CD4-positive, alpha-beta memory T cell (primary cell): ENCODE measurements at regions not wholly inside any gene's neighbourhood (a gene's known extent, or its start where the extent isn't known, plus 50 kb on each side); places are given as distances from the start of the nearest gene placed in this dataset.

ENCODE experiments used
- CTCF ChIA-PET: fragments of 350-600 bp; sonication (Branson Sonifier 250); formaldehyde crosslinking; loops from one replicate; lab custom pipeline; 2021; ENCODE audit warnings: inconsistent platforms; ENCODE audit not compliant: partially characterized antibody; lab: Charles Lee
- POLR2A ChIA-PET: fragments of 350-600 bp; sonication (Branson Sonifier 250); formaldehyde crosslinking; loops from one replicate; lab custom pipeline; 2021; ENCODE audit not compliant: partially characterized antibody; lab: Charles Lee
- DNase-seq, 5 donors: peaks; one replicate each; pipeline versions ENCODE4 v3.0.0 to v3.0.0-alpha.2; 2020 to 2022; ENCODE audit warnings: mixed read lengths in 1 of 5
- H3K27ac ChIP-seq: one replicate; pipeline ENCODE4 v1.7.0; 2013; ENCODE audit warnings: low read depth, low read length
- H3K27me3 ChIP-seq: 2 replicates; pipeline ENCODE4 v1.7.0; 2013; ENCODE audit warnings: mild to moderate bottlenecking, low read length, moderate library complexity; ENCODE audit not compliant: insufficient read depth
- H3K36me3 ChIP-seq: 2 replicates; pipeline ENCODE4 v1.7.0; 2013; ENCODE audit warnings: mild to moderate bottlenecking, low read length, moderate library complexity; ENCODE audit not compliant: insufficient read depth
- H3K4me1 ChIP-seq: 2 replicates; pipeline ENCODE4 v1.7.0; 2013; ENCODE audit warnings: mild to moderate bottlenecking, low read length, moderate library complexity; ENCODE audit not compliant: insufficient read depth
- H3K4me3 ChIP-seq, 2 donors: one replicate each; pipeline ENCODE4 v1.7.0; 2013; ENCODE audit warnings: low read length in 2 of 2, mild to moderate bottlenecking in 1 of 2
- H3K9me3 ChIP-seq, 2 donors: one replicate each; pipeline ENCODE4 v1.7.0; 2013; ENCODE audit warnings: low read length in 2 of 2, control low read depth in 1 of 2; ENCODE audit not compliant: control insufficient read depth in 1 of 2
- H3K27ac Mint-ChIP-seq, 7 donors: one replicate each; pipeline ENCODE4 v1.8.0; 2020 to 2021; ENCODE audit warnings: mixed read lengths in 7 of 7, mild to moderate bottlenecking in 6 of 7, inconsistent platforms in 3 of 7, moderate library complexity in 3 of 7
- H3K27me3 Mint-ChIP-seq, 2 donors: one replicate each; pipeline ENCODE4 v1.8.0; 2020 to 2021; ENCODE audit warnings: mixed read lengths in 2 of 2
- H3K36me3 Mint-ChIP-seq, 2 donors: one replicate each; pipeline ENCODE4 v1.8.0; 2020 to 2021; ENCODE audit warnings: mixed read lengths in 2 of 2, inconsistent platforms in 1 of 2, mild to moderate bottlenecking in 1 of 2
- H3K4me1 Mint-ChIP-seq, 4 donors: one replicate each; pipeline ENCODE4 v1.8.0; 2020 to 2021; ENCODE audit warnings: mixed read lengths in 4 of 4, mild to moderate bottlenecking in 1 of 4
- H3K4me3 Mint-ChIP-seq, 8 donors: one replicate each; pipeline ENCODE4 v1.8.0; 2020 to 2021; ENCODE audit warnings: mixed read lengths in 8 of 8, mild to moderate bottlenecking in 7 of 8, moderate library complexity in 6 of 8, inconsistent platforms in 3 of 8
- H3K9me3 Mint-ChIP-seq, 8 donors: one replicate each; pipeline ENCODE4 v1.8.0; 2020 to 2021; ENCODE audit warnings: mixed read lengths in 8 of 8, mild to moderate bottlenecking in 5 of 8, inconsistent platforms in 3 of 8, moderate library complexity in 1 of 8
- intact Hi-C: fragments of 100-400 bp; cut with micrococcal nuclease; formaldehyde crosslinking; loops from one replicate; pipeline ENCODE4 v1.15.1; 2023

DNA sequence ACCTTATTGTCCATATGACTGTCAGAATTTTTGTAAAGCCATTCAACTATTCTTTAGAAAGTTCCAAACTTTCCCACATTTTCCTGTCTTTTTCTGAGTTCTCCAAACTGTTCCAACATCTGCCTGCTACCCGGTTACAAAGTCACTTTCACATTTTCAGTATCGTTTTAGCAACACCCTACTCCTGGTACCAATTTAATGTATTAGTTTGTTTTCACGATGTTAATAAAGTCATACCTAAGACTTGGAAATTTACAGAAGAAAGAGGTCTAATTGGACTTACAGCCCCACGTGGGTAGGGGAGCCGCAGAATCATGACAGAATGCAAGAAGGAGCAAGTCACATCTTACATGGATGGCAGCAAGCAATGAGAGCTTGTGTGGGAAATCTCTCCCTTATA is 867.8 kb downstream of the AMY1C start:
- H3K27ac ChIP-seq = no peak overlapping the region
- DNase-seq = no peak
- Mint-ChIP-seq H3K4me1 (no peaks in the 10 kb centered on the region), H3K9me3 (peaks cover 10 to 45% (median 31%) of the 10 kb centered on the region in 8 donors), H3K4me3 (no peak overlapping the region), H3K36me3 (peaks cover 0 to 1% of the 10 kb centered on the region in 2 donors), H3K27me3 (no peaks in the 10 kb centered on the region), H3K27ac (no peak overlapping the region)
- intact Hi-C loops = no loop called here
- H3K9me3 ChIP-seq = peaks cover 0 to 5% of the 10 kb centered on the region in 2 donors
- no peaks in the 10 kb centered on the region for H3K4me1 ChIP-seq
- ChIA-PET CTCF (no interaction called here), POLR2A (no interaction called here)
- H3K27me3 ChIP-seq = no peaks in the 10 kb centered on the region
- H3K4me3 ChIP-seq = no peak overlapping the region
- H3K36me3 ChIP-seq = no peaks in the 10 kb centered on the region

DNA sequence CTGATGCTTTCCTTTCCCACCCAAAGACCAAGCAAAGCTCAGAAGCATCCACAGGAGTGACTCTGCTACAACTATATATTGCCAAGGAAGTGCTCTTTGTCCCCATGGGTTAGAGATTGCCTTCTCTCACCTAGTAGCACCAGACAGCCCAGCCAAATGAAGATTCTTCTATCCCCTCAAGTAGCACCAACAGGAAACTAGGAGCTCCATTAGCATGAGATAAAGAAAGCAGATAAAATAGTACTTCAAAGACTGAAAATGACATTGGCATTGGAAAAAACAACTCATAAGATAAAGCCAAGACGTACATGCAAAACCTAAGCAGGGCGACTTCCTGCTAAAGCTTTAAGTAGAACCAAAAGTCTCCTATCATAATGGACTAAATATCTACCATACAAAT is 871.5 kb downstream of the AMY1C start:
- Mint-ChIP-seq H3K4me1 (no peaks in the 10 kb centered on the region), H3K4me3 (no peak overlapping the region), H3K27ac (no peak overlapping the region), H3K36me3 (peaks cover 0 to 1% of the 10 kb centered on the region in 2 donors), H3K9me3 (peaks cover 3 to 30% (median 25%) of the 10 kb centered on the region in 8 donors), H3K27me3 (no peaks in the 10 kb centered on the region)
- Histone ChIP-seq H3K4me3 (no peak overlapping the region), H3K4me1 (no peaks in the 10 kb centered on the region), H3K9me3 (peaks cover 0 to 5% of the 10 kb centered on the region in 2 donors), H3K27me3 (no peaks in the 10 kb centered on the region), H3K27ac (no peak overlapping the region), H3K36me3 (no peaks in the 10 kb centered on the region)
- DNase-seq = no peak
- intact Hi-C loops = no loop called here
- ChIA-PET POLR2A (no interaction called here), CTCF (no interaction called here)

DNA sequence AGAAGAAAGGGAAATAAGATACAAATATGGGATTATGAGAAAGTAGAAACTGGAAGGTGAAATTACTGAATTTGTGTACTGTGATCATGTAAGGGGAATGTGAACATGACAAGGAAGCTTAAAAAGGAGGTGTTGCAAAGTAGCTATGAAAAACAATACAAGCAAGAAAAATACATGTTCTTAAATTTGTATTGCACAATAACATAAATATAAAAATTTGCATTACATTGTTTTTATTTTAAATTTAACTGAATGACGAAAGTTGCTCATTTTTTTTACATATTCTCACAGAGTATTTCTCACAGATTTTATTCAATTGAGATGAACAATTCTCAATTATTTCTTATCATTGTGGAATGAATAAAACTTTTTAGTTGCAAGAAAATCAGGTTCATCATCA is 874.8 kb downstream of the AMY1C start:
- Mint-ChIP-seq H3K4me3 (no peak overlapping the region), H3K27ac (no peak overlapping the region), H3K36me3 (no peaks in the 10 kb centered on the region), H3K4me1 (no peaks in the 10 kb centered on the region), H3K27me3 (no peaks in the 10 kb centered on the region), H3K9me3 (peaks cover 3 to 21% (median 9%) of the 10 kb centered on the region in 8 donors)
- no peak for DNase-seq
- CTCF ChIA-PET = no interaction called here
- Histone ChIP-seq H3K36me3 (no peaks in the 10 kb centered on the region), H3K4me3 (no peak overlapping the region), H3K27me3 (no peaks in the 10 kb centered on the region), H3K9me3 (peaks cover 0 to under 1% of the 10 kb centered on the region in 2 donors), H3K4me1 (no peaks in the 10 kb centered on the region), H3K27ac (no peak overlapping the region)
- POLR2A ChIA-PET = no interaction called here
- intact Hi-C loops = no loop called here

DNA sequence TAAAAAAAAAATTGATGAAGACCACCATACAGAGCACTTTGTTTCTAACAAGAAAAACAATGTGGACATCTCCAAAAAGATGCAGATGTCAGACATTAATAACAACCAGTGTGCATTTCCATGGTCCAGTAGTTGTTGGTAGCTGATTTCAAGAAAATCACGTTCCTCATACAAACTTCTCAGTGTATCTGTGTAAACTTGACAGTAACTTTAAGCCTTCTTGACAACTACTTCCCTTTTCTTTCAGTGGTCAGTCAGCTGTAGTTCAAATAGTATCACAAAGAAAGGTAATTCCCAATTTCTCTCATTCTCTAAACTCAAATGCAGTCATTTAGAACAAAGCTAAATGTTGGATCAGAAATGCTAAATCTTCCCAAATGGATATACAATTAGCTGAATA is 879.9 kb downstream of the AMY1C start:
- Histone ChIP-seq H3K27me3 (no peaks in the 10 kb centered on the region), H3K4me1 (no peaks in the 10 kb centered on the region), H3K9me3 (peaks cover 0 to 3% of the 10 kb centered on the region in 2 donors), H3K4me3 (no peak overlapping the region), H3K27ac (no peak overlapping the region), H3K36me3 (no peaks in the 10 kb centered on the region)
- H3K4me1 Mint-ChIP-seq = no peaks in the 10 kb centered on the region
- POLR2A ChIA-PET = no interaction called here
- H3K27ac Mint-ChIP-seq = no peak overlapping the region
- no peaks in the 10 kb centered on the region for H3K36me3 Mint-ChIP-seq
- H3K9me3 Mint-ChIP-seq = peaks cover 0 to 14% (median 7%) of the 10 kb centered on the region in 8 donors
- H3K27me3 Mint-ChIP-seq = no peaks in the 10 kb centered on the region
- DNase-seq = no peak
- no peak overlapping the region for H3K4me3 Mint-ChIP-seq
- CTCF ChIA-PET = no interaction called here
- intact Hi-C loops = no loop called here

DNA sequence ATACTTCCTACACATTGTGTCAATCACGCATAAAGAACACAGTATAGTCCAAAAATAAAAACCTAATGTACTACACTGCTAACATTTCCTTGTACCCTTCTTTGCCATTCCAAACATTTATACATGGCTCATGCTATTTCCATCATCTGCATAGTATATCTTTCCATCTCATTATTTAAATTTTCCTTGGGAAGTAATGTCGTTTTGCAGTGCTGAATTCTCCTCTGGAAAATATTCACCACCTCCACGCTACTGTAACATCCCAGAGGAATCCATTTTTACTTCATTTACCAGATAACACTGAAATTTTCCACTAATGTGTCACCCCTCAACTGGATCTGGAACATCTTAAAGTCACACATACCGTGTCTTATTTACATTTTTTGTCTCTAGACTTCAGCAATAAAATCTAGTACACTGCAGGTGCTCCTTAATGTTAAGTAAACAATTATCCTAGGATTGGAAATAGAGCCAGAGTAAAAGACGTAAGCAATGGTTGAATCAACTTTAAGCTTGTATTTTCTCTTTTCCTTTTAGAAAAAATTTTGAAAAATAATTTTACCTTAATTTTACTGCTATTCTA is 881.0 kb downstream of the AMY1C start:
- intact Hi-C loops = no loop called here
- Histone ChIP-seq H3K36me3 (no peaks in the 10 kb centered on the region), H3K27ac (no peak overlapping the region), H3K27me3 (no peaks in the 10 kb centered on the region), H3K4me3 (no peak overlapping the region), H3K9me3 (peaks cover 0 to 3% of the 10 kb centered on the region in 2 donors), H3K4me1 (no peaks in the 10 kb centered on the region)
- Mint-ChIP-seq H3K36me3 (no peaks in the 10 kb centered on the region), H3K27ac (no peak overlapping the region), H3K9me3 (peaks cover 0 to 13% (median 5%) of the 10 kb centered on the region in 8 donors), H3K4me1 (no peaks in the 10 kb centered on the region), H3K4me3 (no peak overlapping the region), H3K27me3 (no peaks in the 10 kb centered on the region)
- CTCF ChIA-PET = no interaction called here
- DNase-seq = no peak
- POLR2A ChIA-PET = no interaction called here

DNA sequence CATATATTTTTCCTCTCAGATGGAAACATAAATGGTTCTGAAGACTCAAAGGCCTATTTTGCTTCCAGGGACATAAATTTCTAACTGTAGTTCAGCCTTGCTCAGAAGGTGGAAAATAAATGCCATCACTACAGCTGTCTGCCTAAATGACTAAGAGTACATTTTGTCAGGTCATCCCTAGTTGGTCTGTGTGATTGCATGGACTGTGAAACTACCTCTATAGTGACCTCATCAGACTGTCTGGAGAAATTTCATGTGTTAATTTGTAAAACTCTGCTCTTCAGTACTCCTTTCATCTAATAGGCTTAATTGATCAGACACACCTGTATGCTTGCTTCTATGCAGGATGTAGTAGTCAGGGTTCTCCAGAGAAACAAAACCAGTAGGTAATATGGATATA is 886.9 kb downstream of the AMY1C start:
- POLR2A ChIA-PET = no interaction called here
- intact Hi-C loops = no loop called here

DNA sequence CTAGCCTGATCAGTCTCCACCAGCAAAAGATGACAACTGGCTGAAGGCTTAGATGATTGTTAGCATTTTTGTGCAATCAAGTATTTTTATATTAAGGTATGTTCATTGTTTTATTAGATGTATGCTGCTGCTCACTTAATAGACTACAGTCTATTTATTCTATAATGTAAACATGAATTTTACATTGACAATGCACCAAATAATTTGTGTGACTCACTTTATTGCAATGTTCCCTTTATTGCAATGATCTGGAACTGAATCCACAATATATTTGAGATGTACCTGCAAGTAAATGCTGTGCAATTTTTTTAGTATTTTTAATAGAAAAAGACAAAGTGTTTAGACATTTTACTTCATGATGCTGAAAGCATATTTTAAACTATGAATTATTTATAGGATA is 896.5 kb downstream of the AMY1C start:
- no peak overlapping the region for H3K4me3 ChIP-seq
- intact Hi-C loops = no loop called here
- no peaks in the 10 kb centered on the region for H3K36me3 ChIP-seq
- H3K27ac ChIP-seq = no peak overlapping the region
- H3K9me3 ChIP-seq = no peaks in the 10 kb centered on the region
- CTCF ChIA-PET = no interaction called here
- H3K36me3 Mint-ChIP-seq = no peaks in the 10 kb centered on the region
- DNase-seq = no peak
- no peaks in the 10 kb centered on the region for H3K4me1 Mint-ChIP-seq
- no peak overlapping the region for H3K27ac Mint-ChIP-seq
- H3K27me3 Mint-ChIP-seq = no peaks in the 10 kb centered on the region
- H3K4me1 ChIP-seq = no peaks in the 10 kb centered on the region
- no peaks in the 10 kb centered on the region for H3K27me3 ChIP-seq
- H3K4me3 Mint-ChIP-seq = no peak overlapping the region
- POLR2A ChIA-PET = no interaction called here
- H3K9me3 Mint-ChIP-seq = peaks cover 0 to 17% (median 7%) of the 10 kb centered on the region in 8 donors

More for the DNA sequence above, 886.9 kb downstream of the AMY1C start:
- Histone ChIP-seq H3K4me1 (no peaks in the 10 kb centered on the region), H3K27ac (no peak overlapping the region), H3K4me3 (no peak overlapping the region), H3K27me3 (no peaks in the 10 kb centered on the region), H3K9me3 (no peaks in the 10 kb centered on the region), H3K36me3 (no peaks in the 10 kb centered on the region)
- no peak overlapping the region for H3K4me3 Mint-ChIP-seq
- no peaks in the 10 kb centered on the region for H3K36me3 Mint-ChIP-seq
- DNase-seq = no peak
- no peaks in the 10 kb centered on the region for H3K27me3 Mint-ChIP-seq
- CTCF ChIA-PET = no interaction called here
- H3K4me1 Mint-ChIP-seq = no peaks in the 10 kb centered on the region
- H3K9me3 Mint-ChIP-seq = peaks cover 0 to 19% (median 6%) of the 10 kb centered on the region in 8 donors
- H3K27ac Mint-ChIP-seq = no peak overlapping the region
